Panc1 (cell line): ENCODE measurements at regions not wholly inside any gene's neighbourhood (a gene's known extent, or its start where the extent isn't known, plus 50 kb on each side); places are given as distances from the start of the nearest gene placed in this dataset.

Experiments used
- ATAC-seq: fragments of 200-7000 bp; cut with Tn5 transposase; 2 replicates; pipeline ENCODE4 v1.9.1; 2020; ENCODE audit warnings: mild to moderate bottlenecking, moderate library complexity
- BruUV-seq: library from RNA; stranded (reverse); fragments of 400-500 nt; replicated peaks from 2 replicates; lab custom pipeline; 2021; lab: Mats Ljungman, UMichigan
- CTCF ChIA-PET: fragments of 300-600 bp; sonication (Branson Sonifier 250); formaldehyde crosslinking; loops from one replicate; lab custom pipeline; 2022; ENCODE audit warnings: antibody characterized with exemption; lab: Charles Lee
- POLR2A ChIA-PET: fragments of 300-600 bp; sonication (Branson Sonifier 250); formaldehyde crosslinking; loops from one replicate; lab custom pipeline; 2022; ENCODE audit warnings: antibody characterized with exemption; lab: Charles Lee
- DNase-seq: peaks from one replicate; pipeline ENCODE4 v3.0.0-alpha.2; 2010; ENCODE audit warnings: low read depth, low spot score
- H3K27ac ChIP-seq: 2 replicates; pipeline ENCODE4 v1.5.1; 2011; ENCODE audit warnings: mild to moderate bottlenecking, low read length, inconsistent platforms
- H3K27me3 ChIP-seq: fragments of 200-500 bp; sonication (Bioruptor generic); 2 replicates; pipeline ENCODE4 v1.6.0; 2014; ENCODE audit warnings: low read length, inconsistent platforms; ENCODE audit not compliant: control insufficient read depth, insufficient read depth
- H3K36me3 ChIP-seq: fragments of 200-500 bp; sonication (Bioruptor generic); 2 replicates; pipeline ENCODE4 v1.5.1; 2014; ENCODE audit warnings: inconsistent platforms, mild to moderate bottlenecking, low read length, moderate library complexity; ENCODE audit not compliant: control insufficient read depth, insufficient read depth
- H3K4me1 ChIP-seq: 2 replicates; pipeline ENCODE4 v1.5.1; 2011; ENCODE audit warnings: inconsistent platforms, mild to moderate bottlenecking, low read length, moderate library complexity; ENCODE audit not compliant: control insufficient read depth, insufficient read depth
- H3K4me3 ChIP-seq, 2 experiments: 2 replicates each; pipeline ENCODE4 v1.5.1; 2011 to 2012; ENCODE audit warnings: low read depth in 2 of 2, low read length in 2 of 2, mild to moderate bottlenecking in 2 of 2, inconsistent platforms in 1 of 2, moderate library complexity in 1 of 2
- H3K9me3 ChIP-seq: fragments of 200-500 bp; sonication (Bioruptor generic); 2 replicates; pipeline ENCODE4 v1.5.1; 2014; ENCODE audit warnings: low read depth, mild to moderate bottlenecking, inconsistent platforms, low read length, moderate library complexity; ENCODE audit not compliant: control insufficient read depth, insufficient read depth
- POLR2AphosphoS5 ChIP-seq: IDR thresholded peaks from 2 replicates; pipeline ENCODE4 v1.6.1; 2012; ENCODE audit warnings: mild to moderate bottlenecking, low read depth, low read length, moderate library complexity
- SIN3A ChIP-seq: IDR thresholded peaks from 2 replicates; pipeline ENCODE4 v1.6.1; 2012; ENCODE audit warnings: low read depth, mild to moderate bottlenecking, low read length, moderate library complexity, borderline replicate concordance; ENCODE audit not compliant: insufficient read depth
- TCF7L2 ChIP-seq: IDR thresholded peaks from 2 replicates; pipeline ENCODE4 v1.6.1; 2011; ENCODE audit warnings: mild to moderate bottlenecking, low read depth, low read length, inconsistent platforms
- in situ Hi-C: cut with HindIII; loops from 2 replicates; pipeline ENCODE4 v1.10.0; 2016; ENCODE audit warnings: low sequenced_read_pairs, low pct_unique_long_range_greater_than_20kb
- intact Hi-C: fragments of 100-400 bp; cut with micrococcal nuclease; formaldehyde crosslinking; loops from one replicate; pipeline ENCODE4 v1.10.0; 2022; ENCODE audit not compliant: unreplicated experiment
- TF ChIP-seq, protein P1 (sequence below): fragments of 450-650 bp; IDR thresholded peaks from 2 replicates; pipeline ENCODE4 v1.5.1; 2017; ENCODE audit warnings: mild to moderate bottlenecking
- TF ChIP-seq, protein P2 (sequence below), 2 experiments: IDR thresholded peaks; 2 replicates each; pipeline ENCODE4 v1.6.1; 2011 to 2012; ENCODE audit warnings: low read depth in 2 of 2, control low read depth in 1 of 2, low read length in 1 of 2, mild to moderate bottlenecking in 1 of 2, moderate library complexity in 1 of 2; ENCODE audit not compliant: insufficient read depth in 1 of 2

DNA sequence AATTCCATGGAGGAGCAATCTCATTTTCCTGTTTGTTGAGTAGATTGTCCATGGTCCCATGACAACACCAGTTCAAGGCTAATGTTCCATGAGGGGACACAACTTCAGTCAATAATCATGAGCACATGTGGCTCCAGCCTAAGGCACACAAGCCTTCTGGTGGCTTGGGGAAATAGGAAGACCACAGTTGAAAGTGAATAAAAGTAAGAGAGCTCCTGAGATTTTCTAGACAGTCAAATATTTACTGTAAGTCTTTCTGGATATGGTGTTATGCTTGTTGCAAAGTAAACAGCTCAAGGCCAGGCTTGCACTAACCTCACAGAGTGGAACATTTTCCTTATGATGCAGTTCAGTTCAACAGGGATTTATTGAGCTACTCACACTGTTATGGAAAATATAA is 206.9 kb upstream of the SLC38A2 start:
- H3K4me3 ChIP-seq: no peak overlapping the region

DNA sequence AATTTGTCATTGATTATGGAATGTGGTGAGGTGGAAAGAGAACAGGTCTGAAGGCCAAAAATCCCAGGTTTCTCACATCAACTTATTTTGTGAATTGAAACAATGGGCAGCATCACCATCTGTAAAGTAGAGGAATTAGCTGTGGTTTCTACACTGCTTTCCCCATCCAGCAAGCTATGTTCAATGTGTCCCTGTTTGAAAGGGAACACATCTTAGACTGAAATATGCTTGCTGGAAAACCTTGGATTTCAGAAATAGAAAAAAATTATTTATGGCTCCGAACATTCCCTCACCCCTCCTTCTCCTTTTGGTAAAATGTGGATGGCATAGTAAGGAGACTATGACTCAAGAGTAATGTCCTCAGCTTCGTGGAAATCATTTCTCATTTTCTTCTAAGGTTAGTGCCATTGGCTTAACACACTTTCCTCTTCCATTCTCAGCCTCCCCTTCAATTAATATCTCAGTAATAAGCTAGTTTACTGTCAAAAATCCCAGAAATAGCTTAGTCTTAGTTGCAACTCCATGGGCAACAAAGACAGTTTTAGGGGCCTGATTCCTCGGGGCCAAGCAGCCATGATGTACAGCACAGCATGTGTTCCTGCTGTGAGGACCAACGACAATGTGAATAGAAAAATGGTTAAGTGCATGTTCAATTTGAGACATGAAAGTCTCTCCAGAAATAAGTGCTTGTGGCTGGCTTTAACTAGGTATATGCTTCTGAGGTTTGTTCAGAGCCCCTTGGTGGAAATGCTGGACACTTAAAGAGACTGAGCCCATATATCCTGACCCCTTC is 205.8 kb upstream of the SLC38A2 start:
- CTCF ChIA-PET: no interaction called here

More for the DNA sequence above, 206.9 kb upstream of the SLC38A2 start:
- in situ Hi-C loops: no loop called here
- Histone ChIP-seq H3K36me3 (no peaks in the 10 kb centered on the region), H3K27ac (no peak overlapping the region; the same call in 1 of the 2 replicates), H3K9me3 (no peaks in the 10 kb centered on the region; the same call in 1 of the 2 replicates), H3K27me3 (no peaks in the 10 kb centered on the region), H3K4me1 (no peaks in the 10 kb centered on the region)
- TF ChIP-seq TCF7L2 (no peak), SIN3A (no peak), POLR2AphosphoS5 (no peak)
- TF ChIP-seq, protein P1, sequence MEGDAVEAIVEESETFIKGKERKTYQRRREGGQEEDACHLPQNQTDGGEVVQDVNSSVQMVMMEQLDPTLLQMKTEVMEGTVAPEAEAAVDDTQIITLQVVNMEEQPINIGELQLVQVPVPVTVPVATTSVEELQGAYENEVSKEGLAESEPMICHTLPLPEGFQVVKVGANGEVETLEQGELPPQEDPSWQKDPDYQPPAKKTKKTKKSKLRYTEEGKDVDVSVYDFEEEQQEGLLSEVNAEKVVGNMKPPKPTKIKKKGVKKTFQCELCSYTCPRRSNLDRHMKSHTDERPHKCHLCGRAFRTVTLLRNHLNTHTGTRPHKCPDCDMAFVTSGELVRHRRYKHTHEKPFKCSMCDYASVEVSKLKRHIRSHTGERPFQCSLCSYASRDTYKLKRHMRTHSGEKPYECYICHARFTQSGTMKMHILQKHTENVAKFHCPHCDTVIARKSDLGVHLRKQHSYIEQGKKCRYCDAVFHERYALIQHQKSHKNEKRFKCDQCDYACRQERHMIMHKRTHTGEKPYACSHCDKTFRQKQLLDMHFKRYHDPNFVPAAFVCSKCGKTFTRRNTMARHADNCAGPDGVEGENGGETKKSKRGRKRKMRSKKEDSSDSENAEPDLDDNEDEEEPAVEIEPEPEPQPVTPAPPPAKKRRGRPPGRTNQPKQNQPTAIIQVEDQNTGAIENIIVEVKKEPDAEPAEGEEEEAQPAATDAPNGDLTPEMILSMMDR: no peak
- TF ChIP-seq, protein P2, sequence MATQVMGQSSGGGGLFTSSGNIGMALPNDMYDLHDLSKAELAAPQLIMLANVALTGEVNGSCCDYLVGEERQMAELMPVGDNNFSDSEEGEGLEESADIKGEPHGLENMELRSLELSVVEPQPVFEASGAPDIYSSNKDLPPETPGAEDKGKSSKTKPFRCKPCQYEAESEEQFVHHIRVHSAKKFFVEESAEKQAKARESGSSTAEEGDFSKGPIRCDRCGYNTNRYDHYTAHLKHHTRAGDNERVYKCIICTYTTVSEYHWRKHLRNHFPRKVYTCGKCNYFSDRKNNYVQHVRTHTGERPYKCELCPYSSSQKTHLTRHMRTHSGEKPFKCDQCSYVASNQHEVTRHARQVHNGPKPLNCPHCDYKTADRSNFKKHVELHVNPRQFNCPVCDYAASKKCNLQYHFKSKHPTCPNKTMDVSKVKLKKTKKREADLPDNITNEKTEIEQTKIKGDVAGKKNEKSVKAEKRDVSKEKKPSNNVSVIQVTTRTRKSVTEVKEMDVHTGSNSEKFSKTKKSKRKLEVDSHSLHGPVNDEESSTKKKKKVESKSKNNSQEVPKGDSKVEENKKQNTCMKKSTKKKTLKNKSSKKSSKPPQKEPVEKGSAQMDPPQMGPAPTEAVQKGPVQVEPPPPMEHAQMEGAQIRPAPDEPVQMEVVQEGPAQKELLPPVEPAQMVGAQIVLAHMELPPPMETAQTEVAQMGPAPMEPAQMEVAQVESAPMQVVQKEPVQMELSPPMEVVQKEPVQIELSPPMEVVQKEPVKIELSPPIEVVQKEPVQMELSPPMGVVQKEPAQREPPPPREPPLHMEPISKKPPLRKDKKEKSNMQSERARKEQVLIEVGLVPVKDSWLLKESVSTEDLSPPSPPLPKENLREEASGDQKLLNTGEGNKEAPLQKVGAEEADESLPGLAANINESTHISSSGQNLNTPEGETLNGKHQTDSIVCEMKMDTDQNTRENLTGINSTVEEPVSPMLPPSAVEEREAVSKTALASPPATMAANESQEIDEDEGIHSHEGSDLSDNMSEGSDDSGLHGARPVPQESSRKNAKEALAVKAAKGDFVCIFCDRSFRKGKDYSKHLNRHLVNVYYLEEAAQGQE (IDR thresholded peaks at IDR 0.05; ENCODE audit: insufficient read depth in 1 of 2, low read depth in 2 of 2, low read length in 1 of 2): no peak
- CTCF ChIA-PET: no interaction called here
- POLR2A ChIA-PET: no interaction called here
- no peak for ATAC-seq
- DNase-seq: no peak
- intact Hi-C loops: no loop called here
- BruUV-seq: no TSS peak

More for the DNA sequence above, 205.8 kb upstream of the SLC38A2 start:
- ATAC-seq (no peak), DNase-seq (no peak)
- H3K4me3 ChIP-seq: no peak overlapping the region
- no TSS peak for BruUV-seq
- intact Hi-C loops: no loop called here
- H3K4me1 ChIP-seq: no peaks in the 10 kb centered on the region
- TF ChIP-seq, protein P2 (IDR thresholded peaks at IDR 0.05; ENCODE audit: insufficient read depth in 1 of 2, low read depth in 2 of 2, low read length in 1 of 2): no peak
- no peak for TF ChIP-seq TCF7L2
- no peak for TF ChIP-seq SIN3A
- TF ChIP-seq POLR2AphosphoS5: no peak
- TF ChIP-seq, protein P1: no peak
- peak overlapping the region; percentile 62; the same call in 1 of the 2 replicates for H3K27ac ChIP-seq
- POLR2A ChIA-PET: no interaction called here
- H3K9me3 ChIP-seq: no peaks in the 10 kb centered on the region; the same call in 1 of the 2 replicates
- H3K36me3 ChIP-seq: no peaks in the 10 kb centered on the region
- in situ Hi-C loops: no loop called here
- H3K27me3 ChIP-seq: no peaks in the 10 kb centered on the region
